Neural cell (in vitro differentiated cells): ENCODE measurements at regions not wholly inside any gene's neighbourhood (a gene's known extent, or its start where the extent isn't known, plus 50 kb on each side); places are given as distances from the start of the nearest gene placed in this dataset.

Experiments used
- H2AFZ ChIP-seq: fragments of 200-600, 300-800 bp; sonication (generic), shearing (Covaris generic); 2 replicates; pipeline ENCODE4 v1.6.0; 2014; ENCODE audit warnings: low read depth, mild to moderate bottlenecking, antibody characterized with exemption, low read length, moderate library complexity
- H3F3A ChIP-seq: fragments of 200-600 bp; shearing (Covaris generic); 2 replicates; pipeline ENCODE4 v1.6.1; 2016; ENCODE audit warnings: mild to moderate bottlenecking, moderate library complexity, mixed read lengths, antibody characterized with exemption, low read length; ENCODE audit not compliant: insufficient read depth, poor library complexity, severe bottlenecking
- H3K27ac ChIP-seq: fragments of 200-600, 300-800 bp; sonication (generic), shearing (Covaris generic); 2 replicates; pipeline ENCODE4 v1.5.1; 2014; ENCODE audit warnings: mild to moderate bottlenecking, low read length, moderate library complexity
- H3K27me3 ChIP-seq: fragments of 300-800, 200-600 bp; sonication (generic), shearing (Covaris generic); 2 replicates; pipeline ENCODE4 v1.6.0; 2014; ENCODE audit warnings: mild to moderate bottlenecking, low read depth, low read length, moderate library complexity; ENCODE audit not compliant: insufficient read depth
- H3K36me3 ChIP-seq: fragments of 300-800, 200-600 bp; sonication (generic), shearing (Covaris generic); 2 replicates; pipeline ENCODE4 v1.5.1; 2014; ENCODE audit warnings: mild to moderate bottlenecking, antibody characterized with exemption, low read length, moderate library complexity; ENCODE audit not compliant: insufficient read depth
- H3K4me2 ChIP-seq: fragments of 300-800, 200-600 bp; sonication (generic), shearing (Covaris generic); 2 replicates; pipeline ENCODE4 v1.6.0; 2014; ENCODE audit warnings: mild to moderate bottlenecking, low read length
- H3K4me3 ChIP-seq: fragments of 300-800, 200-600 bp; sonication (generic), shearing (Covaris generic); 2 replicates; pipeline ENCODE4 v1.5.1; 2014; ENCODE audit warnings: mild to moderate bottlenecking, low read length, moderate library complexity
- H3K79me2 ChIP-seq: fragments of 200-600 bp; shearing (Covaris generic); replicated peaks from 2 replicates; pipeline ENCODE4 v1.6.0; 2014; ENCODE audit warnings: mild to moderate bottlenecking, low read length, moderate library complexity; ENCODE audit not compliant: insufficient read depth
- H3K9ac ChIP-seq: fragments of 300-800, 200-600 bp; sonication (generic), shearing (Covaris generic); 2 replicates; pipeline ENCODE4 v1.6.1; 2016; ENCODE audit warnings: mild to moderate bottlenecking, low read length, mixed read lengths
- H3K9me2 ChIP-seq: fragments of 200-600 bp; shearing (Covaris generic); 2 replicates; pipeline ENCODE4 v1.6.1; 2016; ENCODE audit warnings: mild to moderate bottlenecking, low read length, mixed read lengths; ENCODE audit not compliant: insufficient read depth
- H3K9me3 ChIP-seq: fragments of 200-600, 300-800 bp; sonication (generic), shearing (Covaris generic); 2 replicates; pipeline ENCODE4 v1.6.1; 2016; ENCODE audit warnings: mild to moderate bottlenecking, mixed run types, low read length, moderate library complexity, mixed read lengths
- H4K20me1 ChIP-seq: fragments of 200-600 bp; shearing (Covaris generic); 2 replicates; pipeline ENCODE4 v1.6.1; 2016; ENCODE audit warnings: mild to moderate bottlenecking, mixed run types; ENCODE audit not compliant: insufficient read depth
- CTCF ChIP-seq: fragments of 450-650 bp; IDR thresholded peaks from 2 replicates; pipeline ENCODE4 v1.5.1; 2014; ENCODE audit warnings: antibody characterized with exemption, mild to moderate bottlenecking, moderate library complexity; ENCODE audit not compliant: poor library complexity, severe bottlenecking
- EP300 ChIP-seq: fragments of 450-650 bp; conservative IDR thresholded peaks from 2 replicates; pipeline ENCODE4 v1.6.1; 2014; ENCODE audit warnings: antibody characterized with exemption, mild to moderate bottlenecking, moderate library complexity; ENCODE audit not compliant: poor library complexity, severe bottlenecking
- EZH2 ChIP-seq: fragments of 200-600, 300-800 bp; shearing (Covaris generic), sonication (generic); IDR thresholded peaks from 2 replicates; pipeline ENCODE4 v1.6.1; 2014; ENCODE audit warnings: antibody characterized with exemption, low read length, borderline replicate concordance, mild to moderate bottlenecking; ENCODE audit not compliant: insufficient read depth, poor library complexity, severe bottlenecking
- MXI1 ChIP-seq: fragments of 450-650 bp; conservative IDR thresholded peaks from 2 replicates; pipeline ENCODE4 v1.6.1; 2014; ENCODE audit warnings: antibody characterized with exemption, mild to moderate bottlenecking; ENCODE audit not compliant: poor library complexity, severe bottlenecking
- POLR2AphosphoS5 ChIP-seq: IDR thresholded peaks from 2 replicates; pipeline ENCODE4 v1.6.1; 2012
- RAD21 ChIP-seq: fragments of 450-650 bp; conservative IDR thresholded peaks from 2 replicates; pipeline ENCODE4 v1.6.1; 2014; ENCODE audit warnings: antibody characterized with exemption, mild to moderate bottlenecking, moderate library complexity
- SMC3 ChIP-seq: fragments of 450-650 bp; conservative IDR thresholded peaks from 2 replicates; pipeline ENCODE4 v1.6.1; 2014; ENCODE audit warnings: antibody characterized with exemption, mild to moderate bottlenecking, moderate library complexity; ENCODE audit not compliant: poor library complexity
- TAF1 ChIP-seq: IDR thresholded peaks from 2 replicates; pipeline ENCODE4 v1.6.1; 2012; ENCODE audit warnings: low read depth
- TF ChIP-seq, protein P1 (sequence below): IDR thresholded peaks from 2 replicates; pipeline ENCODE4 v1.6.1; 2012; ENCODE audit warnings: borderline replicate concordance

DNA sequence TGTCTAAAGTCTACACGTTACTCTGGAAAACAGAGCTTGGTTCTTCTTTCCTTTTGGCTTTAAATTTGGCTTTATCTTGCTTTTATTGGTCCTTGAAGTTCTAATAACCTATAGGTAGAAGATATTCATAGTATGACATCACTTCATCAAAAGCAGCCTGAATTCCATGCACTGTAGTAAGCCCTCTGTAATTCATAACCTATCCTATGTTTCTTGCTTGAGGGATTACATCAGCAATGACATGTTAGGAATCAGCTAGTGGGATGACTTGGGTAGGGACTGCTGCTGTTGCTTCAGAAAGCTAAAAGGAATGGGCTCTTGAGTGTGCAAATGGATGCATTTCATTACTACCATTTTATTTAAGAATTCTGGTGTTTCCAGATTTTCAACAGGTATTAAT is 184.9 kb downstream of the PTEN start:
- Histone ChIP-seq H3K4me3 (no peak overlapping the region), H3K9ac (no peak overlapping the region), H3F3A (no peaks in the 10 kb centered on the region), H3K27me3 (no peaks in the 10 kb centered on the region), H3K4me2 (no peak overlapping the region), H3K27ac (no peak overlapping the region), H3K9me2 (no peaks in the 10 kb centered on the region), H3K36me3 (no peaks in the 10 kb centered on the region), H3K79me2 (no peaks in the 10 kb centered on the region), H4K20me1 (no peaks in the 10 kb centered on the region), H2AFZ (no peak overlapping the region), H3K9me3 (no peaks in the 10 kb centered on the region)
- TF ChIP-seq SMC3 (no peak), EP300 (no peak), RAD21 (no peak), MXI1 (no peak), POLR2AphosphoS5 (no peak)
- TF ChIP-seq, protein P1, sequence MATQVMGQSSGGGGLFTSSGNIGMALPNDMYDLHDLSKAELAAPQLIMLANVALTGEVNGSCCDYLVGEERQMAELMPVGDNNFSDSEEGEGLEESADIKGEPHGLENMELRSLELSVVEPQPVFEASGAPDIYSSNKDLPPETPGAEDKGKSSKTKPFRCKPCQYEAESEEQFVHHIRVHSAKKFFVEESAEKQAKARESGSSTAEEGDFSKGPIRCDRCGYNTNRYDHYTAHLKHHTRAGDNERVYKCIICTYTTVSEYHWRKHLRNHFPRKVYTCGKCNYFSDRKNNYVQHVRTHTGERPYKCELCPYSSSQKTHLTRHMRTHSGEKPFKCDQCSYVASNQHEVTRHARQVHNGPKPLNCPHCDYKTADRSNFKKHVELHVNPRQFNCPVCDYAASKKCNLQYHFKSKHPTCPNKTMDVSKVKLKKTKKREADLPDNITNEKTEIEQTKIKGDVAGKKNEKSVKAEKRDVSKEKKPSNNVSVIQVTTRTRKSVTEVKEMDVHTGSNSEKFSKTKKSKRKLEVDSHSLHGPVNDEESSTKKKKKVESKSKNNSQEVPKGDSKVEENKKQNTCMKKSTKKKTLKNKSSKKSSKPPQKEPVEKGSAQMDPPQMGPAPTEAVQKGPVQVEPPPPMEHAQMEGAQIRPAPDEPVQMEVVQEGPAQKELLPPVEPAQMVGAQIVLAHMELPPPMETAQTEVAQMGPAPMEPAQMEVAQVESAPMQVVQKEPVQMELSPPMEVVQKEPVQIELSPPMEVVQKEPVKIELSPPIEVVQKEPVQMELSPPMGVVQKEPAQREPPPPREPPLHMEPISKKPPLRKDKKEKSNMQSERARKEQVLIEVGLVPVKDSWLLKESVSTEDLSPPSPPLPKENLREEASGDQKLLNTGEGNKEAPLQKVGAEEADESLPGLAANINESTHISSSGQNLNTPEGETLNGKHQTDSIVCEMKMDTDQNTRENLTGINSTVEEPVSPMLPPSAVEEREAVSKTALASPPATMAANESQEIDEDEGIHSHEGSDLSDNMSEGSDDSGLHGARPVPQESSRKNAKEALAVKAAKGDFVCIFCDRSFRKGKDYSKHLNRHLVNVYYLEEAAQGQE, result no peak

DNA sequence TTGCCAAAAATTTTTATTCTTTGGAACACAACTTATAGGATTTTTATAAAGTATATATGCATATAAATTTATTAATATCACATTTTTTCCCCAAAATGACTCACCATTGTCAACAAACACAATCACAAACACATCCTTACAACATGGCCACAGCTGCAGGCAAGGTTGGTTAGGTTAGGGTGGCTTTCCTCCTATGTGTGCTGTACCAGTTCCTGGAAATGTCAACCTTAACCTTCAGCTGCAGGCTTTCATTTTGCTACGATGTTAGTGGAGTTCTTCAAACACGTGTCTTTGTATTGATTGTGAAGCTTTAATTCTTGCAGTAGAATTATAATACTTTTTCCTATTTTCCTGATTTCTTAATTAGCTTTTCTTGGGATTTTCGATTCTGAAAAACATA is 185.8 kb downstream of the PTEN start:
- no peaks in the 10 kb centered on the region for H3K9me2 ChIP-seq
- no peaks in the 10 kb centered on the region for H3K9me3 ChIP-seq
- H3K27ac ChIP-seq, result no peak overlapping the region
- H2AFZ ChIP-seq, result no peak overlapping the region
- H3F3A ChIP-seq, result no peaks in the 10 kb centered on the region
- H4K20me1 ChIP-seq, result no peaks in the 10 kb centered on the region
- TF ChIP-seq TAF1, result no peak
- no peak for TF ChIP-seq SMC3
- no peak for TF ChIP-seq POLR2AphosphoS5
- no peak for TF ChIP-seq RAD21
- no peak for TF ChIP-seq MXI1
- TF ChIP-seq EZH2, result no peak
- TF ChIP-seq, protein P1, result no peak
- no peak for TF ChIP-seq EP300
- no peak for TF ChIP-seq CTCF
- H3K27me3 ChIP-seq, result no peaks in the 10 kb centered on the region
- H3K4me3 ChIP-seq, result no peak overlapping the region
- no peaks in the 10 kb centered on the region for H3K79me2 ChIP-seq
- H3K36me3 ChIP-seq, result no peaks in the 10 kb centered on the region
- H3K9ac ChIP-seq, result no peak overlapping the region
- H3K4me2 ChIP-seq, result no peak overlapping the region
